GM12892 (cell line): ENCODE measurements at regions not wholly inside any gene's neighbourhood (a gene's known extent, or its start where the extent isn't known, plus 50 kb on each side); places are given as distances from the start of the nearest gene placed in this dataset.

ENCODE experiments used
- POLR2A ChIP-seq: IDR thresholded peaks from 2 replicates; pipeline ENCODE4 v1.6.1; 2011; ENCODE audit warnings: low read depth, low read length, control low read depth
- POLR2AphosphoS5 ChIP-seq: IDR thresholded peaks from 2 replicates; pipeline ENCODE4 v1.6.1; 2011; ENCODE audit warnings: low read depth, low read length, control low read depth
- TAF1 ChIP-seq: IDR thresholded peaks from 2 replicates; pipeline ENCODE4 v1.6.1; 2011; ENCODE audit warnings: low read depth, mild to moderate bottlenecking, control low read depth, low read length, borderline replicate concordance

- TF ChIP-seq POLR2A (no peak), TAF1 (no peak), POLR2AphosphoS5 (no peak)
These were observed 360.0 kb downstream of the QKI start for GRCh38 chr6:163774485-163774884.
